CD4-positive, alpha-beta T cell treated with Interleukin-12 subunit alpha and Interleukin-12 subunit beta, for 1 hour (primary cell): ENCODE measurements at regions not wholly inside any gene's neighbourhood (a gene's known extent, or its start where the extent isn't known, plus 50 kb on each side); places are given as distances from the start of the nearest gene placed in this dataset.
"Not testable (repeated sequence)": the region's sequence is repeated elsewhere in the genome, so short reads cannot be mapped to it uniquely, and the experiment has no call there.

Source experiments
- DNase-seq: peaks from one replicate; pipeline ENCODE4 v3.0.0-alpha.2; 2020

DNA sequence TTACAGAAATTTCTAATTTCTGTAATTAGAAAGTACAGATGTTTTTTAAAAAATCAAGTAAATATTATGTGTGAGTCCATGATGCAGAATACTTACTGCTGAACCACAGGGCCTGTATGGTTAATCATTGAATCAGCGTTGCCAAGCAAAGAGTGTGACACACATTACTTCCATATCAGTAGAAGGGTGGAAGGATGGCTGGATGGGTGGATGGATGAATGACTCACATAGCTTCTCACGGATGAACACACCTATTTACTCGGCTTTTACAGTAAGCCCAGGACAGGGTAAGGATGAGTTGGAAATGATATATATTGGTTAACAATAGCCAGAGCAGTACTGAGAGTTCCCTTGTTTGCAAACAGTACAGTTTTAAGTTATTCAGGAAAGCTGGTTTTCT, 495.9 kb upstream of the RBFOX1 start:
- no peak for DNase-seq

DNA sequence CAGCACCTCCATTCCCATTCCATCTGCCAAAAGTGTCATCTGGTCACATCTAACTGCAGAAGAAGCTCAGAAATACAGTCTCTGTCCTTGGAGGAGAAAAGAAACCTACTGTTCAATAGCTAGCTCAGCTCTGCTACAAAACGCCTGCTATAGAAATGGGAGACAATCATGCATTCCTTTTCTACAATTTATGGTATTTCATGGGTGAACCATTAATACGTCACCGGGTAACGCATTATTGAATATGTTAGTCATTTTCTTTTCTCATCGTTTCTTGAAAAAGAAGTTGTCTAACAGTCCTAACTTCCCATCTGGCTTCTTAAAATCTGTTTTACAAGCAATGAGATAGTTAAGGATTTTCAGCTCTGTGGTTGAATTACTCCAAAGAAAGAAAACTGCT, 496.7 kb upstream of the RBFOX1 start:
- DNase-seq, result no peak

DNA sequence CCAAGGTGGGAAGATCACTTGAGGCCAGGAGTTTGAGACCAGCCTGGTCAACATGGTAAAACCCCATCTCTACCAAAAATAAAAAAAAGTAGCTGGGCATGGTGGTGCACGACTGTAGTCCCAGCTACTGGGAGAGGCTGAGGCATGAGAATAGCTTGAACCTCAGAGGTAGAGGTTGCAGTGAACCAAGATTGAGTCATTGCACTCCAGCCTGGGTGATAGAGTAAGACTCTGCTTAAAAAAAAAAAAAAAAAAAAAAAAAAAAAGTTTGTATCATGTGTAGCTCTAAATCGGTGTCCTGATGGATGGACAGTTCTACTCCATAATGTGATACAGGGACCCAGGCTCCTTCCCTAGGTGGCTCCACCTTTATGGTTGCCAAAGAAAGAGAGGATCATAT, 497.1 kb upstream of the RBFOX1 start:
- DNase-seq, result no peak

DNA sequence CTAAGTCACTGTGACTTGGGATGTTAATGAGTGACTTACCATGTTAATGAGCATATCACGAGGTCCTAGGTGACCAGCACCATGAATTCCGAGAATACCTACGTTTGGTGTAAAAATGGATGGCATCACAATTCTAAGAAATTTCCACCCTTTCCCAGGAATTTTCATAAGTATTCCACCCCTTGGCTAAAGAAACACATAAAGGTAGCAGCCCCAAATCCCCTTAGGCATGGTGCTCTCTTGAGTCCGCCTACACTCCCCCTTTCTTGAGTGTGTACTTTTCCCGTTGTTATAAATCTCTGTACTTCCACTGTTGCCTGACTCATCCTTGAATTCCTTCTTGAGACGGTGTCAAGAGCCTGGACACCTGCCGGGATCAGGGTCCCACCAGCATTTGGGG, 504.0 kb upstream of the RBFOX1 start:
- no peak for DNase-seq

DNA sequence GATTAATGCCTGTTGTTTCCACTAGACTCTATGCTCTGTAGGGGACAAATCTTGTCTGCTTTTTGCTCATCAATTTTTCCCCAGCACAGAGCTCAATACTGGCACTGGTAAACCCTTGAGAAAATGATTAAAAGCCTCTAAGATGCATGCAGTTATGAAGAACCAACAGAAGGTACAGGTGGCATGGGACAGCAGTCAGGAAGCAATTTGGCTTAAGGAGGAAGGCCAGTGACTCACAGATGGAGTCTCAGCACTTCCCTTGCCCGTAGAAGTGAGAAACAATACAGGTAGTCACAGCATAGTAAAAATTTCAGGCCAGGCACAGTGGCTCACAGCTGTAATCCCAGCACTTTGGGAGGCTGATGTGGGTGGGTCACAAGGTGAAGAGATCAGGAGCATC, 504.7 kb upstream of the RBFOX1 start:
- no peak for DNase-seq

DNA sequence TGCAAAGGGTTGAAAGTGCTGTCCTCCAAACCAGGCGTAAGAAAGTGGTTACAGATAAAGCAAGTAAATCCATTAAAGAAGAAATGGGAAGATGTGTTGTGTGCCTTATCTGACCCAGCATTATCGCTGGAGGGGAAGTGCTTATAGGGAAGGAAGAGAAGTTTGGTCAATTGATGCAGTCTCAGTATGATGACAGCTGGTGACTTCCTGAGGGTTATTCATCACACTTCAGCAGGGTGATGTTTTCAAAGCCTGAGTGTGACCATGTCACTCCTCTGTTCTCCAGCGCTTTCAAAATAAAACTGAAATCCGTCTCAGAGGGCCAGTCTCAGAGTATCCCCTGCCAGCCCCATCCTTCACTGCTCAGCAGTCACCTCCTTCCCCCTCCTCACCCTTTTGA, 505.4 kb upstream of the RBFOX1 start:
- no peak for DNase-seq

DNA sequence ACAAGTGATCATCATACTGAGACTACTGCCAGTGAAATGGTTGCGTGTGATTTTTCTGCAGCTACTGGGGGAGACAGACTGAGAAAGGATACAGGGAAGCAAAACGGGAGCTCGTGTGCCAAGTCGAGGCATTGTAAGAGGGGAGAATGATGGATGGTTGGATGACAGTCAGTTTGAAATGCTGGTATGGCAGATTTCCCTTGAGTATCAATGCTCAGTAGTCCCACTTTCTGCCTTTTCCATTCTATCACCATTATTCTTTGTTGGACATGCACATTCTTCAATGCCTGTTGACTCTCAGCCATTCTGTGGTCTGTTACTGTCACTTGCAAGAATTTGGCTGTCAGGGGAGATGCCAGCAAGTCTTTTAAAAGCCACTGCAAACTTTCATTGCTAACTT, 510.6 kb upstream of the RBFOX1 start:
- no peak for DNase-seq

DNA sequence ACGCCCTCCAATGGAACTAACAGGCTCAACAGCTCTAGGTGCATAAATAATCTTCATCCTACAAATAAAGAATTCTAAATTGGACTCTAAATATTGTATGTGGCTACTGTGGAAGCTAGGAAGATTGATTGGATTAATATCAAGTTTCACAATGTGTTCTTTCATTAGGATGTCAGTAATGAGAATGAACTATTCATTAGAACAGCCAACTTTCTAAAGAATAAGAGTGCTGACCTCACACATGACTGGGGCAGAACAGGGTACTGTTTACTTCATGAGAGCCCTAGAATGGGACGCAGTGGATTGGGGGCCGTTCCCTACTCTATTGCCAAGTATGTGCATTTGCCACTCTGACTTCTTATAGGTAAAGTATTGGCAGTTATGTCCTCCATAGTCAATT, 528.2 kb upstream of the RBFOX1 start:
- DNase-seq, result no peak

DNA sequence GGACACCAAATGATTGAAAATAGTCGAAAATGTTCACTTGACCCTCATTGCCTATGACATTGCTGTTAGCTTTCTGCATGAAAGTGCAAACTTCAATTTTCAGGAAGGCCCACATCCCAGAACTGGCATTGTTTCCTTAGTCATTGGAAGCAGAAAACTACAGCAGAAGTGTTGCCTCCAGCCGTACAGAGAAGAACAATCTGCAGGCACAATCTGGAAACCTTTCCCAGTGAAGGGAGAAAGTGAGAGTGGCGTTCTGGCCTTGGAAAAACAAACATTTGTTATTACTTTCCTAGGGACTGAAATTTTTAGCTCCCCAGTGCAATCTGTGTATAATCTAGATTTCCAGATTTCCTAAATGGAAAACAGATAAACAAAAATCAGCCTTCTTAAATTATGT, 529.5 kb upstream of the RBFOX1 start:
- no peak for DNase-seq

DNA sequence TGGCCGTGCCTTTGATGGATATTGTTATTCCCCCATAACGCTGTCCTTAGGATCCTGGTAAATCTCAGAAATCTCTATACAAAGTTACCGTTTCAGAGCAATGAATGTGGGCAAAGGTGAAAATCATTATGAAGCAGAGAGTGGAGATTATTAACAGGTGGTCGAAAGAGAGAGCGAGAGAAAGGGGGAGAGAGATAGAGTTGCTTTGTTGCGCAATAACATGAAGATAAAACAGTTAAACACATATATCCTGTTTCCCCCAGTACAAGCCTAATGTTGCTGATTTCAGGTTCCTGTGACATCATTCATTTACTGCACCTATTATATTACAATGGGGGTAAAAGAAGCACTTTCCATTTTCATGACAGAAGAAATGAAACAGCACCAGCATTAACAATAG, 535.4 kb upstream of the RBFOX1 start:
- DNase-seq, result no peak

DNA sequence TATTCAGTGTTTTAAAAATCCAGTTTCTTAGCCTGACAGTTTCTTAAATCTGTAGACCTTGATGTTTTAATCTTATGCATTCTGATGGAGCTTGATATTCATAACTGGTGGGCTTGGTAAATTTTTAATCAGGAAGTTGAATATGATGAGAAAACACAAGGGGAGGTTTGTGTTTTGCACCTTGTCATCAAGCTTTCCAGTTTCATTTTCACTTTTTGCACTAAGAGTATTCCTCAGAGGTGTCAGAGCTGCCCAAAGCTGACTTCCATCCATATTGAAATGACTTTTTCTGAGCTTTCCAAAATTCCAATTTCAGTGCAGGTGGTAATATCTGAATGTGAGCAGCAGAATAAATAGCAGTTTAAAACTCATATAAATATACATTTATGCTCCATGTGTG, 555.0 kb upstream of the RBFOX1 start:
- no peak for DNase-seq

DNA sequence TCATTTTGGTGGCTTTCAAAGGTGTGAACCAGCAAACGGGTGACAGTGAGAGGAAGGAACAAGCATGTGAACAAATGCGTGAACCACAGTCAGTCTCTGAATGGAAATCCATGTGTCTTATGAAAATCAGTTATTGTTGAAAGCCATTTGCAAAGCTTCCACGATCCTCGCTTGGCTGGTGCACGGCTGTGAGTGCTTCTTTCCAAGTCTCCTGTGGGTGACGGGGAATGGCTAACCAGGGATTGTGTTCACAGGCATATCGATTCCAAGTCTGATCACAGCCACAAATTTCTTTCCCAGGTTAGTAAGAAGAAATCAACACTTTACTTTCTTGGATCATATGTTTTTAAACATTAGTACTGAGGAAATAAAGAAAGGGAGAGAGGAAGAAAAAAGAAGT, 556.9 kb upstream of the RBFOX1 start:
- DNase-seq, result no peak

DNA sequence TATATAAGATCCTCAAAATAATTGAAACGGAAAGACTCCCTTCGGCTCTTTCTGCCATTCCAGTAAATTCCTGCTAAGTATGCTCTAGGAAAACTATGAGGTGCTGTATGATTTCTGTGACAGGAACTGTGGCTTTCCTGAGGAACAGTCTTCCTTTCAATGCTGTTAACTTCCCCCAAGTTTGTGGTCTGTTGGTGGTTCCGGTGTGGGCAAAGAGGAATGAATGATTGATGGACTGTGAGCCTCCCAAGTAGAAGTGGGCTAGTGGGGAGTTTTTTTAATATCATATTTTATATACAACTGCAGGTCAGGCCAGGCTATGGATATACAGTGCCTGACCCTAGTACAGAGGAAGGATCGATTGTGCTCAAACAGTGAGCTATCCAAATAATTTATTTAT, 560.7 kb upstream of the RBFOX1 start:
- DNase-seq, result no peak

DNA sequence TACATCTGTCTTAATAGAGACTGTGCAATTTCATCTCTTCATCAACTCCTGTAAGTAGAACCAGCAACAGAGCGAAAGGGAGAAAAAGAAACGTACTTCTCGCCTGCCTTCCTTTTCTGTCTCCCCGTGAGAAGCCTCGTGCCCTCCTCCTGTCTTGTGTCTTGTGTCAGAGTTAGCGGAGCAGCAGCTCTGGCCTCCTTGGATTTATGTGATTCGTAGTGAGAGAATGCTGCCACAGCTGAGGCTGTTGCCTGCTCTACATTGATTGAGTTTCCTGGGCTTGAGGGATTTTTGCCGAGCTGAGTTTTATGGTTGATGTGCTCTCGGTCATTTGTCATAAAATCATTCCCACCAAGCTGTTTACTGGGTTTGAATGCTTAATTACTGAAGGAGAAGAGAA, 579.1 kb upstream of the RBFOX1 start:
- no peak for DNase-seq

DNA sequence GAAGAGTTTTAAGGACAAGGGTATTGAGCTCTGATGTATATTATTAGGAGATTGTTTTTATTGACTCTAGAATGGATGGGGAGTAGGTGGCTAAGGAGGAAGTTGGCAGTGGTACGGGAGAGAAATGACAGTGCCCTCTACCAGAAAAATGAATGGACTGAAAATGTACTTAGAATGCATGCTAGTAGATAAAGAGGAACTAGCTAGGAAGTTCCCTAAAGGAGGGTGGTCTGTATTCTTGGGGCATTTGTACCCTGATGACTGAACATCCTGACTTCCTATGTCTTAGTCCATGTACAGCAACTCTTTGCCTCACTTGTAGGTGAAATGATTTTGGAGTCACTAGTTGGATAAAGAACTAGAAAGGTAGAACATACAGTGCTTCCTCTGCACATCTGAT, 581.5 kb upstream of the RBFOX1 start:
- no peak for DNase-seq

DNA sequence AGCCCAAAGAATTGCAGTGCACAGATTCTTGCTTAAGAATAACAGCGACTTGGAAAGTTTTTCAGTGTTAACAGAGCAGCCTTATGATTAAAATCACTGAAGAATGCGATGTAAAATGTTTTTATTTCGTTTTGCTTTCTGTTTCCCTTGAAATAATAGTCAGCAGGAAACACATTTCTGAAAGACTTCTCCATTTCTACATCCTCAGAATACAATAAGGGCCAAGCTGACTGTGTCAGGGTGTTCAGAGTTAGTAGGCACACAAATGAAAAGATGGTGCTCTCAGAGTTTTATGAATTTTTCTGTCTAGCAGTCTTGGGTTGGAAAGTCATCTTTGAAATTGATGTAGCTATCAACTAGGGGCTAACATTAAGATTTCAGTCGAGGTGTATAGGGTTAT, 582.9 kb upstream of the RBFOX1 start:
- DNase-seq, result no peak

DNA sequence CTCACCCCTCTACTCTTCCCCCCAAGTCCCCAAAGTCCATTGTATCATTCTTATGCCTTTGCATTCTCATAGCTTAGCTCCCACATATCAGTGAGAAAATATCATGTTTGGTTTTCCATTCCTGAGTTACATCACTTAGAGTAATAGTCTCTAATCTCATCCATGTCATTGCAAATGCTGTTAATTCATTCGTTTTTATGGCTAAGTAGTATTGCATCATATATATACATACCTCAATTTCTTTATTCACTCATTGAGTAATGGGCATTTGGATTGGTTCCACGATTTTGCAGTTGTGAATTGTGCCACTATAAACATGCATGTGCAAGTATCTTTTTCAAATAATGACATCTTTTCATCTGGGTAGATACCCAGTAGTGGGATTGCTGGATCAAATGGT, 596.3 kb upstream of the RBFOX1 start:
- not testable (repeated sequence) for DNase-seq

DNA sequence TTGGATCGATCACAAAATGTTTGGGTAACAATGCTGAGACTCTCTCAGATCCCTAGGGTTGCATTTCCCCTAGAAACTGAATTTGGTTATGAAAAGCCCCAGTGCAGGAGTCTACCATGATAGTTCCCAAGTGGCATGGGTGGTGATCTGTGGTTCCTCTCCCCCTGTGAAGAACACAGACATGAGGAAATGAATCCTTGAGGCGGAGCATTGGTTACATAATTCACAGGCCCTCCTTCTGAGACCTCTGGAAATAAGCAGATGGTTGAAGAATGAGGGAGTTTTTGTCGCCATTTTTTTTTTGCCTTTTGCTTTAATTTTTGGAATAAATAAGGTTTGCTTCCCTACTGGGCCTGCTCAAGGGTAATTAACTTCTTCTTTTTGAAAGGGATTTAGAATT, 597.0 kb upstream of the RBFOX1 start:
- no peak for DNase-seq

DNA sequence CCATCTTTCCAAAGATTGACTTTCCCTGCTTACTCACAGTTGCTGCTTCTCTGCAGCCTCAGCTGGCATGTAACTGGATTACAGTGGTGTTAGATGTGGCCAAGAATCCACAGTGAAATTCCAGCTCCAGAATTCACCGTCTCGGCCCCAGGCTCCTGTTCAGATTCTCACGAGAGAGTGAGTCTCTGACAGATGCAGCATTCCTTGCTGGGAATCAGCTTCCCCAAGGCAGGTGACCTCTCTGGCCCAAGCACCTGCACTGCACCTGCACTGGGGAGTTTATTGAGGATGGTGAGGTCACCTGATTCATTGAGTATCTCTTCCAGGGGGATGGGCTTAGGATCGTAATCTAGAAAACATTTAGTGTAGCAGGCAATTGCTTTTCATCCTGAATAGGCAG, 600.5 kb upstream of the RBFOX1 start:
- DNase-seq, result no peak

DNA sequence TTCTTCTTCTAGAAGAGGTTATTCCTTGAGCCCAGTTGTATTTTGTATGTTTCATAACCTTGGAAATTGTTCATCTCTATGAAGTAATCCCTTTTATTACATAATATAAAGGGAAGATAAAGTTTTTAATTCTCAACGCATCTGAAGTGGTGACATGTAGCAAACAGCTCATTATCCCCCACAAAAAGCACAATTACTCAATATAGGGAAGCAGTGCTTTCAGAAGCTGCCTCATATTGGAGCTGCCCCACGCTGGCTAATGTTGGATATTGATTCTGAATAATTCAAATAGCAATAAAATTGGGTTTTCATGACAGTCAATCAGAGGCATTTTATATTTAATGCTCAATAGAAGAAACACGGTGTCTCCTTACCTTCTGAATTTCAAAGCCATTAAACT, 604.3 kb upstream of the RBFOX1 start:
- no peak for DNase-seq

DNA sequence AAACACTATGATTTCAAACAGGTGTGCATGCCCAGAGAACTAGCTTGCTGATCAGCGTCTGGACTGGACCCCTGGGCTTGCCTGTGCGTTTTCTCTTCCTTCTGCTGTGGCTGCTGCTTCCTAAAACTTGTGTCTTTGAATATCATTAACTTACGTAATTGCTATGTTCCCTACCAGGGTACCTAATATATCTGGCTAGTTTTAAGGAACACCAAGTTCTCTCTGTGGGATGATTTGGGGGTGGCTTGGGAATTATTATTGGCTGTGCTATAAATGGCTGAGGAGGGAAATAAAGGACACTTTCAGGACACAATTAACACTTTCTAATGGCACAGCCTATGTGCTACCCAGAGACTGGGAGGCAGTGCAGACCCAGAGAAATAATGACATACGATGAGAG, 606.0 kb upstream of the RBFOX1 start:
- DNase-seq, result no peak

DNA sequence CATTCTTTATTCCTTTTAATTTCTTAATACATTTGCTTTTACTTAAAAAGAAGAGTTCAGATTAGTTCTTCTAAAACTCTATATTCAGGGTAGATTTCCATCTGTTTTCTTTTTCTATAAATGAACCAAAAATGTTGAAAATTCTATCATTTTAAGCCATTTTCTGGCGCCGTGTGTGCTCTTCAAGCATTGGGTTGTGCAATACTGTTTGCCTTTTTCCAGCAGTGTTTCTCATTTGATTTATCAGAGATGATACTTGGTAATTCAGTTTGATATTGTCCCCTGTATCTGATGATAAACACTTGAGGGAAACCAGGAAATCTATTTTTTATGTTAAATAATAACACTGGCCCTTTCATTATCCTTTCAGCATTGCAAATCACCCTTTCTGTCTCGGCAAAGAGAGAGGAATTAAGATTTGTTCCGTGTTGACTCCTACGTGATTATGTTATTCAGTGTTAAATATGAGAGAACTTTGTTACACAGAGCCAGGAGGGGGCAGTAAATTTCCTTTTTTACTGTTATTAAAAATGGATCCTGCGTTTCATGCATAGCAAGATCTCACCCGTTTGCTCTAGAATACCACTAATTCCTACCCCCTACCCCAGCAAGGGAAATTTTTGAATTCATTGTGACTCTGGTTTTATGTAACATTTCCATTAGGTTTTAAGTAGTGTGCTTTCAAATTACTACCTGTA, 606.9 kb upstream of the RBFOX1 start:
- no peak for DNase-seq

DNA sequence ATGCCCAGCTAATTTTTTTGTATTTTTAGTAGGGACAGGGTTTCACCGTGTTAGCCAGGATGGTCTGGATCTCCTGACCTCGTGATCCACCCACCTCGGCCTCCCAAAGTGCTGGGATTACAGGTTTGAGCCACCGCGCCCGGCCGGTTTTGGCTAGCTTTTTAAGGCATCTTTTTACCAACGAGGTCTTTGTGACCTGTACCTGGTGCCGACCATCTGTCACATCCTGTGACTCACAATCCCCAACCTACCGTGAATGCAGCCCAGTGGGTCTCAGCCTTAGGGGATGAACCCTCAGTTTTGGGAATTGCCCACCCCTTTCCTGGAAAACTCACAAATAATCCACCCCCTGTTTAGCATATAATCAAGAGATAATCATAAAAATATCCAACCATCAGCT, 607.4 kb upstream of the RBFOX1 start:
- not testable (repeated sequence) for DNase-seq

DNA sequence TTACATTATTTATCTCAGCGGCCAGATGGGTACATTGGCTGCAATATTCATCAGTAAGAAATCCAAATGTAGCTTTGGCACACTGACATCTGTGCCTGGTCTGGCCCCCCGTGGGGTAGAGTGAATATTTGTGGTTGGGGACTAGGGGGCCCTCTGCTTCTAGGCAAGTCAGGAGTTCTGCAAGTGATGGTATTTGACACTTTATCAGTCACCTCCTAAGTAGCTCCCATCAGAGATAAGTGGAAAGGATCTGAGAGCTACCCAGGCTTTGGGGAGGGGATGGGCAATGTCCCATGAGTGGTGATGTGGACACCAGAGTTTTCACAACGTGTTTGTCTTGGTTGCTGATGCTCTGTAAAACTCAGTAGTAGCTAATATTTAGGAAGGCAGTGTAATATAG, 609.9 kb upstream of the RBFOX1 start:
- DNase-seq, result no peak

DNA sequence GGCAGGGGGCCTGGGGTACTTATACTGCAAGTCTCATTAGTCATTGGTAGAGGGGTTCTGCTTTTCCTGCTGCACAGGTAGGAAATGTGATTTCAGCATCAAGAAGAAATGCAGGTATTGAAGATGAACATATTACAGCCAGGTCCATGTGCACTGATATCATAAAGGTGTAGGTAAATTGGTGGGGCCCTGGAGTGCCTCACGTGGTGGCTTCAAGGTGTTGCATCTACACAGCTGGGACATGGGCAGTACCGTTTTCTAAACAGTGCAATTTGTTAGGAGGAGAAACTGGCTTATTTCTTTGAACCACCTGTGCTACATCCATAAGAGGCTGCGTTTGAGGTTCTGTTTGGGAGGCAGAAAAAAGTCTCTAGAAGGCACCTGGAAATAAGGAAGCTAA, 618.1 kb upstream of the RBFOX1 start:
- no peak for DNase-seq

DNA sequence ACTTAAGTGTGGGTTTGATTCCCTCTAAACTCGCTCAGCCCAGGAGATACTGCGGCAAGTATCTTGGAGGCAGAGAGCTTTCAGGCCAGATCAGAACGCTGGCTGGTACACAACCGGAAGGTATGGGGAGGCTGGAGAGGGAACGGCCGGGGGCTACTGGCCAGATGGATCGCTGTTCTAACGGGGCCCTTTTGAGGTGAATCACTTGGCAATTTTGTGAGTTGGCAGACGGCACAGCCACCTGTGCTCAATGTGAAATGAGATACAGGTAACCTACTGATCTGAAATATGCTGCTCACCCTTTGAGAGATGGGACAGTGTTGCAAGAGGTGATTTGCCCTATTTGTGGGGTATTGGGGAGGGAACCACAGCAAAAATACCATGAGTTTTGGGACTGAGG, 622.9 kb upstream of the RBFOX1 start:
- no peak for DNase-seq
